SU-DHL-6 (cell line): ENCODE measurements at regions not wholly inside any gene's neighbourhood (a gene's known extent, or its start where the extent isn't known, plus 50 kb on each side); places are given as distances from the start of the nearest gene placed in this dataset.
"Not testable (repeated sequence)": the region's sequence is repeated elsewhere in the genome, so short reads cannot be mapped to it uniquely, and the experiment has no call there.

ENCODE experiments used
- H2AFZ ChIP-seq: fragments of 200-600 bp; sonication (generic); 2 replicates; pipeline ENCODE4 v1.6.1; 2014; ENCODE audit warnings: low read depth, mild to moderate bottlenecking, moderate library complexity, mixed read lengths, antibody characterized with exemption, low read length; ENCODE audit not compliant: severe bottlenecking
- H3F3A ChIP-seq: fragments of 200-600 bp; shearing (Covaris generic); 2 replicates; pipeline ENCODE4 v1.6.0; 2016; ENCODE audit warnings: antibody characterized with exemption, mild to moderate bottlenecking; ENCODE audit not compliant: insufficient read depth
- H3K27ac ChIP-seq: fragments of 200-600 bp; sonication (generic); 2 replicates; pipeline ENCODE4 v1.5.1; 2016; ENCODE audit warnings: low read depth, mild to moderate bottlenecking, low read length, moderate library complexity, mixed read lengths
- H3K27me3 ChIP-seq: fragments of 200-600 bp; sonication (generic), shearing (Covaris generic); 2 replicates; pipeline ENCODE4 v1.6.0; 2014; ENCODE audit warnings: mild to moderate bottlenecking, low read length
- H3K36me3 ChIP-seq: fragments of 200-600 bp; sonication (generic); 2 replicates; pipeline ENCODE4 v1.6.1; 2014; ENCODE audit warnings: mild to moderate bottlenecking, low read length, mixed read lengths
- H3K4me2 ChIP-seq: fragments of 300-600, 200-600 bp; shearing (Covaris generic), sonication (generic); 2 replicates; pipeline ENCODE4 v1.6.0; 2014; ENCODE audit warnings: low read length, low read depth, mild to moderate bottlenecking; ENCODE audit not compliant: poor library complexity, severe bottlenecking
- H3K4me3 ChIP-seq: fragments of 200-600 bp; sonication (generic); 2 replicates; pipeline ENCODE4 v1.5.1; 2014; ENCODE audit warnings: antibody characterized with exemption, low read length, mild to moderate bottlenecking, mixed read lengths; ENCODE audit not compliant: insufficient read depth, poor library complexity, severe bottlenecking
- H3K79me2 ChIP-seq: fragments of 200-600 bp; sonication (generic); 2 replicates; pipeline ENCODE4 v1.6.1; 2014; ENCODE audit warnings: mild to moderate bottlenecking, low read length, moderate library complexity; ENCODE audit not compliant: insufficient read depth
- H3K9ac ChIP-seq: fragments of 200-600 bp; sonication (generic); 2 replicates; pipeline ENCODE4 v1.7.0; 2014; ENCODE audit warnings: mild to moderate bottlenecking, low read length
- H3K9me2 ChIP-seq: fragments of 200-600 bp; sonication (generic); replicated peaks from 2 replicates; pipeline ENCODE4 v1.6.1; 2014; ENCODE audit warnings: low read length; ENCODE audit not compliant: insufficient read depth
- H3K9me3 ChIP-seq: fragments of 200-600 bp; sonication (generic); 2 replicates; pipeline ENCODE4 v1.6.1; 2014; ENCODE audit warnings: low read length, mixed read lengths; ENCODE audit not compliant: insufficient read depth
- H4K20me1 ChIP-seq: fragments of 200-600 bp; sonication (generic); 2 replicates; pipeline ENCODE4 v1.6.1; 2014; ENCODE audit warnings: low read depth, mild to moderate bottlenecking, antibody characterized with exemption, low read length, moderate library complexity, mixed read lengths
- EZH2phosphoT487 ChIP-seq: fragments of 200-600 bp; sonication (generic), shearing (Covaris generic); conservative IDR thresholded peaks from 2 replicates; pipeline ENCODE4 v1.6.1; 2018; ENCODE audit warnings: mild to moderate bottlenecking, antibody characterized with exemption, low read length, moderate library complexity, mixed read lengths
- TF ChIP-seq, protein P1 (sequence below): fragments of 200-600 bp; sonication (generic); IDR thresholded peaks from one replicate; pipeline ENCODE4 v1.5.1; 2017; ENCODE audit warnings: antibody characterized with exemption, mild to moderate bottlenecking, low read length, moderate library complexity; ENCODE audit not compliant: insufficient read depth, poor library complexity, severe bottlenecking

DNA sequence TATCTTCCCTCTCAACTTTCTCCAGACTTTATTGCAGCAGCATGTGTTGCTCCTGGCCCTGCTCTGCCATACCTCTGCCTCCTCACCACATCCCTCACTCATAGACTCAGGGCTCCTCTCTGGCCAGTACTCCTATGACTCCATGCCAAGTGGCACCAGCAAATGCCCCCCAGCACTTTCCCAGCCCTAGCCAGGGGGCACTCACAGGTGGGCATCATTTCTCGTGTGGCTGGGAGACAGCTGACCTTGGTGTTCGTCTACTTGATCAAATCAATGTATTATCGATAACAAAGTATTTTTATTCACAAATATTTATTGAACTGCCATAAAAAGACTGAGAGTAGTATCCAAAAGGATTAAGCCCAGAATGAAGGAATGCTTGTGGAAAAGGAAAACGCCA, 418.2 kb downstream of the FAM72C start:
- H3F3A ChIP-seq: no peaks in the 10 kb centered on the region
- H3K9ac ChIP-seq: no peak overlapping the region
- H3K4me3 ChIP-seq: no peak overlapping the region
- no peaks in the 10 kb centered on the region for H3K36me3 ChIP-seq
- no peak overlapping the region for H3K4me2 ChIP-seq
- no peaks in the 10 kb centered on the region for H3K9me2 ChIP-seq
- no peak overlapping the region for H2AFZ ChIP-seq
- no peaks in the 10 kb centered on the region for H4K20me1 ChIP-seq
- H3K9me3 ChIP-seq: no peaks in the 10 kb centered on the region
- TF ChIP-seq EZH2phosphoT487: no peak
- TF ChIP-seq, protein P1, sequence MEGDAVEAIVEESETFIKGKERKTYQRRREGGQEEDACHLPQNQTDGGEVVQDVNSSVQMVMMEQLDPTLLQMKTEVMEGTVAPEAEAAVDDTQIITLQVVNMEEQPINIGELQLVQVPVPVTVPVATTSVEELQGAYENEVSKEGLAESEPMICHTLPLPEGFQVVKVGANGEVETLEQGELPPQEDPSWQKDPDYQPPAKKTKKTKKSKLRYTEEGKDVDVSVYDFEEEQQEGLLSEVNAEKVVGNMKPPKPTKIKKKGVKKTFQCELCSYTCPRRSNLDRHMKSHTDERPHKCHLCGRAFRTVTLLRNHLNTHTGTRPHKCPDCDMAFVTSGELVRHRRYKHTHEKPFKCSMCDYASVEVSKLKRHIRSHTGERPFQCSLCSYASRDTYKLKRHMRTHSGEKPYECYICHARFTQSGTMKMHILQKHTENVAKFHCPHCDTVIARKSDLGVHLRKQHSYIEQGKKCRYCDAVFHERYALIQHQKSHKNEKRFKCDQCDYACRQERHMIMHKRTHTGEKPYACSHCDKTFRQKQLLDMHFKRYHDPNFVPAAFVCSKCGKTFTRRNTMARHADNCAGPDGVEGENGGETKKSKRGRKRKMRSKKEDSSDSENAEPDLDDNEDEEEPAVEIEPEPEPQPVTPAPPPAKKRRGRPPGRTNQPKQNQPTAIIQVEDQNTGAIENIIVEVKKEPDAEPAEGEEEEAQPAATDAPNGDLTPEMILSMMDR: no peak
- no peak overlapping the region for H3K27ac ChIP-seq
- H3K79me2 ChIP-seq: no peaks in the 10 kb centered on the region
- H3K27me3 ChIP-seq: no peaks in the 10 kb centered on the region

- H3K9ac ChIP-seq, H3K27ac ChIP-seq, H3K4me3 ChIP-seq, H3F3A ChIP-seq, H3K36me3 ChIP-seq, H4K20me1 ChIP-seq, H3K9me3 ChIP-seq, H3K9me2 ChIP-seq, H3K79me2 ChIP-seq, H3K4me2 ChIP-seq, H3K27me3 ChIP-seq, H2AFZ ChIP-seq: not testable (repeated sequence)
These were observed 467.1 kb downstream of the FAM72C start for GRCh38 chr1:143504703-143505102.

DNA sequence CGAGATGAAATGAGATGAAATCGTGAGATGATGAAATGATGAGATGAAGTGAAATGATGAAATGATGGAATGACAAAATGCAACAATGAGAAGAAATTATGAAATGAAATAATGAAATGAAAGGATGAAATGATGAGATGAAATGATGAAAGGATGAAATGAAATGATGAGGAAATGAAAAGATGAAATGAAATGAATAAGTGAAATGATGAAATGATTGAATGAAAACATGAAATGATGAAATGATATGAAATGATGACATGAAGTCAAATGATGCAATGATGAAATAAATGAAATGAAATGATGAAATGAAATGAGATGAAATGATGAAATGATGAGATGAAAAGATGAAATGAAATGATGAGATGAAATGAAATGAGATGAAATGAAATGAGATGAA, 467.7 kb downstream of the FAM72C start:
- H3K36me3 ChIP-seq, H3K27me3 ChIP-seq, H2AFZ ChIP-seq, H3K79me2 ChIP-seq, H3K27ac ChIP-seq, H3K9ac ChIP-seq, H3K4me2 ChIP-seq, H4K20me1 ChIP-seq, H3K9me2 ChIP-seq, H3F3A ChIP-seq, H3K9me3 ChIP-seq, H3K4me3 ChIP-seq: not testable (repeated sequence)

GRCh38 chr1:143503048-143503447, 468.7 kb downstream of the FAM72C start:
- not testable (repeated sequence) for H3K9me3 ChIP-seq, H3K9ac ChIP-seq, H3K36me3 ChIP-seq, H3F3A ChIP-seq, H3K27ac ChIP-seq, H3K4me3 ChIP-seq, H3K27me3 ChIP-seq, H4K20me1 ChIP-seq, H2AFZ ChIP-seq, H3K9me2 ChIP-seq, H3K79me2 ChIP-seq, H3K4me2 ChIP-seq

GRCh38 chr1:143502038-143502437, 469.7 kb downstream of the FAM72C start:
- not testable (repeated sequence) for H3K4me3 ChIP-seq, H3F3A ChIP-seq, H3K9ac ChIP-seq, H3K9me3 ChIP-seq, H3K27ac ChIP-seq, H3K9me2 ChIP-seq, H2AFZ ChIP-seq, H3K79me2 ChIP-seq, H3K36me3 ChIP-seq, H3K27me3 ChIP-seq, H3K4me2 ChIP-seq, H4K20me1 ChIP-seq

DNA sequence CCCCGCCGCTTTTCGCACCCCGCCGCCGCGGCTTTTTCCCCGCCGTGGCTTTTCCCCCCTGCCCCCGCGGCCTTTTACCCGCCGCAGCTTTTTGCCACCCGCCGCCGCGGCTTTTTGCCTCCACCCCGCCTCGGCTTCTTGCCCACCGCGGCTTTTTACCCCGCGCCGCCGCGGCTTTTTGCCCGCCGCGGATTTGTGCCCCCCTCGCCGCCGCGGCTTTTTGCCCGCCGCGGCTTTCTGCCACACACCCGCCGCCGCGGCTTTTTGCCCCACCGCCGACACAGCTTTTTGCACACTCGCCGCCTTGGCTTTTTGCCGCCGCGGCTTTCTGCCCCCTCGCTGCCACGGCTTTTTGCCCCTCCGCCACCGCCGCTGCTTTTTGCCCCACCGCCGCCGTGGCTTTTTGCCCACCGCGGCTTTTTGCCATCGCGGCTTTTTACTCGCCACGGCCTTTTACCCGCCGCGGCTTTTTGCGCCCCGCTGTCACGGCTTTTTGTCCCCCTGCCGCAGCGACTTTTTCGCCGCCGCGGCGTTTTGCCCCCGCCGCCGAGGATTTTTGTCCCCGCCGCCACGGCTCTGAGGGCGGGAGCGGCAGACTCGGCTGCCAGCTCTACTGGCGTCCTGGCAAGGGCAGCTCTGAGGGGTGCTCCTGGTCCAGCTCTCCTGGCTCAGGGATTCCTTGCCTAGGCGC, 473.6 kb downstream of the FAM72C start:
- not testable (repeated sequence) for H3K27me3 ChIP-seq, H3K4me2 ChIP-seq, H3K79me2 ChIP-seq, H3K4me3 ChIP-seq, H4K20me1 ChIP-seq, H2AFZ ChIP-seq, H3K36me3 ChIP-seq, H3K9me3 ChIP-seq, H3K9me2 ChIP-seq, H3F3A ChIP-seq, H3K27ac ChIP-seq, H3K9ac ChIP-seq
